DND-41 (cell line): ENCODE measurements at regions not wholly inside any gene's neighbourhood (a gene's known extent, or its start where the extent isn't known, plus 50 kb on each side); places are given as distances from the start of the nearest gene placed in this dataset.

ENCODE experiments used
- EZH2 ChIP-seq: IDR thresholded peaks from 3 replicates; pipeline ENCODE4 v1.6.1; 2012; ENCODE audit warnings: borderline replicate concordance, low read depth, mild to moderate bottlenecking, moderate library complexity, low read length, inconsistent platforms; ENCODE audit not compliant: severe bottlenecking
- TF ChIP-seq, protein P1 (sequence below): IDR thresholded peaks from 2 replicates; pipeline ENCODE4 v1.5.1; 2012; ENCODE audit warnings: borderline replicate concordance, low read length, moderate library complexity, mild to moderate bottlenecking; ENCODE audit not compliant: poor library complexity, severe bottlenecking; ENCODE audit errors: extremely low read depth

DNA sequence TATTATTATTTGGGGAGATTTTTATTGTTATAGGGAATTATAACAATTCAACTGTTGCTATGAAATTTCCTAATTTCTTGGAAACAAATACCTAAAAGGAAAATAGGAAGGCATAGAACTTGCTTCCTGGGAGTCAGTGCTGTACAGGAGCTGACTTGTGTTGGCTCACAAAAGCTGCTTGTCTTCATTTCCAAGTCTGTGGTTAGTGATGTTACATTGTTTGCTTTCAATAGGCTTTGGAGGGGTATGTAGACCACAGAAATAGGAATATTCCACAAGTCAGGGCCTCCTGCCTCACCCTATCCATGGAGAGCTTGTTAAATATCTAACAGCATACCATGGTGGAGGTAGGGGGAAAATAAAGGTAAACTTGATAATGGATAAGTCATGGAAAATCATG is 688.9 kb upstream of the FAM98A start:
- TF ChIP-seq, protein P1, sequence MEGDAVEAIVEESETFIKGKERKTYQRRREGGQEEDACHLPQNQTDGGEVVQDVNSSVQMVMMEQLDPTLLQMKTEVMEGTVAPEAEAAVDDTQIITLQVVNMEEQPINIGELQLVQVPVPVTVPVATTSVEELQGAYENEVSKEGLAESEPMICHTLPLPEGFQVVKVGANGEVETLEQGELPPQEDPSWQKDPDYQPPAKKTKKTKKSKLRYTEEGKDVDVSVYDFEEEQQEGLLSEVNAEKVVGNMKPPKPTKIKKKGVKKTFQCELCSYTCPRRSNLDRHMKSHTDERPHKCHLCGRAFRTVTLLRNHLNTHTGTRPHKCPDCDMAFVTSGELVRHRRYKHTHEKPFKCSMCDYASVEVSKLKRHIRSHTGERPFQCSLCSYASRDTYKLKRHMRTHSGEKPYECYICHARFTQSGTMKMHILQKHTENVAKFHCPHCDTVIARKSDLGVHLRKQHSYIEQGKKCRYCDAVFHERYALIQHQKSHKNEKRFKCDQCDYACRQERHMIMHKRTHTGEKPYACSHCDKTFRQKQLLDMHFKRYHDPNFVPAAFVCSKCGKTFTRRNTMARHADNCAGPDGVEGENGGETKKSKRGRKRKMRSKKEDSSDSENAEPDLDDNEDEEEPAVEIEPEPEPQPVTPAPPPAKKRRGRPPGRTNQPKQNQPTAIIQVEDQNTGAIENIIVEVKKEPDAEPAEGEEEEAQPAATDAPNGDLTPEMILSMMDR = no peak
- TF ChIP-seq EZH2 = no peak
